CD8-positive, alpha-beta memory T cell (primary cell): ENCODE measurements at regions not wholly inside any gene's neighbourhood (a gene's known extent, or its start where the extent isn't known, plus 50 kb on each side); places are given as distances from the start of the nearest gene placed in this dataset.
A peak's percentile ranks its signal among the peaks of the same experiment; 100 is the strongest.
"Not testable (repeated sequence)": the region's sequence is repeated elsewhere in the genome, so short reads cannot be mapped to it uniquely, and the experiment has no call there.

Experiments used
- CTCF ChIA-PET: fragments of 350-600 bp; sonication (Branson Sonifier 250); formaldehyde crosslinking; loops from one replicate; lab custom pipeline; 2021; ENCODE audit warnings: antibody characterized with exemption; lab: Charles Lee
- POLR2A ChIA-PET: fragments of 350-600 bp; sonication (Branson Sonifier 250); formaldehyde crosslinking; loops from one replicate; lab custom pipeline; 2021; ENCODE audit warnings: antibody characterized with exemption; lab: Charles Lee
- DNase-seq, 5 donors: peaks; one replicate each; pipeline versions ENCODE4 v3.0.0 to v3.0.0-alpha.2; 2020 to 2022; ENCODE audit warnings: mixed read lengths in 1 of 5
- H3K27ac ChIP-seq: one replicate; pipeline ENCODE4 v1.7.0; 2013; ENCODE audit warnings: low read depth, mild to moderate bottlenecking, low read length, moderate library complexity
- H3K27me3 ChIP-seq: 2 replicates; pipeline ENCODE4 v1.7.0; 2013; ENCODE audit warnings: low read length, mild to moderate bottlenecking; ENCODE audit not compliant: insufficient read depth, poor library complexity, severe bottlenecking
- H3K36me3 ChIP-seq: 2 replicates; pipeline ENCODE4 v1.7.0; 2013; ENCODE audit warnings: mild to moderate bottlenecking, low read length, moderate library complexity; ENCODE audit not compliant: insufficient read depth
- H3K4me1 ChIP-seq: 2 replicates; pipeline ENCODE4 v1.7.0; 2013; ENCODE audit warnings: mild to moderate bottlenecking, low read length, moderate library complexity; ENCODE audit not compliant: insufficient read depth
- H3K4me3 ChIP-seq: 2 replicates; pipeline ENCODE4 v1.7.0; 2013; ENCODE audit warnings: mild to moderate bottlenecking, low read length
- H3K9me3 ChIP-seq: 2 replicates; pipeline ENCODE4 v1.7.0; 2013; ENCODE audit warnings: mild to moderate bottlenecking, low read length
- H3K27ac Mint-ChIP-seq, 8 donors: one replicate each; pipeline ENCODE4 v1.8.0; 2020 to 2021; ENCODE audit warnings: mixed read lengths in 8 of 8, mild to moderate bottlenecking in 6 of 8, inconsistent platforms in 3 of 8, moderate library complexity in 3 of 8
- H3K27me3 Mint-ChIP-seq, 2 donors: one replicate each; pipeline ENCODE4 v1.8.0; 2020 to 2021; ENCODE audit warnings: mixed read lengths in 2 of 2, mild to moderate bottlenecking in 1 of 2, moderate library complexity in 1 of 2
- H3K36me3 Mint-ChIP-seq, 3 donors: one replicate each; pipeline ENCODE4 v1.8.0; 2020 to 2021; ENCODE audit warnings: mixed read lengths in 3 of 3, inconsistent platforms in 1 of 3, mild to moderate bottlenecking in 1 of 3
- H3K4me1 Mint-ChIP-seq, 3 donors: one replicate each; pipeline ENCODE4 v1.8.0; 2020 to 2021; ENCODE audit warnings: mixed read lengths in 3 of 3, inconsistent platforms in 1 of 3, mild to moderate bottlenecking in 1 of 3
- H3K4me3 Mint-ChIP-seq, 7 donors: one replicate each; pipeline ENCODE4 v1.8.0; 2020 to 2021; ENCODE audit warnings: mixed read lengths in 7 of 7, mild to moderate bottlenecking in 6 of 7, moderate library complexity in 4 of 7, inconsistent platforms in 2 of 7
- H3K9me3 Mint-ChIP-seq, 5 donors: one replicate each; pipeline ENCODE4 v1.8.0; 2020 to 2022; ENCODE audit warnings: mixed read lengths in 5 of 5, mild to moderate bottlenecking in 3 of 5, moderate library complexity in 2 of 5, inconsistent platforms in 1 of 5

GRCh38 chr14:98223710-98224109 is 1048.3 kb downstream of the BCL11B start:
- H3K27ac ChIP-seq, result peak overlapping the region; percentile 35
- POLR2A ChIA-PET, result interaction anchor here (0.7 kb wide), 1 partner anchor 13 kb away, joined by 5 read pairs; no protein-coding TSS in a partner anchor
- peaks cover 94% of the 10 kb centered on the region for H3K4me1 ChIP-seq
- H3K27me3 ChIP-seq, H3K9me3 ChIP-seq, H3K27me3 Mint-ChIP-seq, H3K4me3 ChIP-seq, H3K36me3 ChIP-seq, H3K36me3 Mint-ChIP-seq, H3K9me3 Mint-ChIP-seq: not testable (repeated sequence)
- peak; percentile 6 to 86 (median 75) for DNase-seq
- peak overlapping the region; percentile 65 to 96 (median 92) for H3K27ac Mint-ChIP-seq
- CTCF ChIA-PET, result interaction anchor here (1.1 kb wide), 1 partner anchor 1042 kb away, joined by 3 read pairs; no protein-coding TSS in a partner anchor
- H3K4me1 Mint-ChIP-seq, result peaks cover 64 to 70% (median 68%) of the 10 kb centered on the region in 3 donors
- peak overlapping the region; percentile 13 to 77 (median 61) for H3K4me3 Mint-ChIP-seq

GRCh38 chr14:98226411-98226810 is 1045.6 kb downstream of the BCL11B start:
- CTCF ChIA-PET, result interaction anchor here (1.3 to 1.7 kb wide), 3 partner anchors 57 to 1048 kb away, joined by 3 to 6 read pairs (median 4); no protein-coding TSS in a partner anchor

GRCh38 chr14:98227000-98227726 is 1044.8 kb downstream of the BCL11B start:
- ChIA-PET CTCF (interaction anchor here (0.7 to 1.7 kb wide), 5 partner anchors 42 to 1048 kb away, joined by 3 to 6 read pairs (median 4); no protein-coding TSS in a partner anchor), POLR2A (interaction anchor here (0.6 to 1.4 kb wide), 2 partner anchors 11 to 38 kb away, joined by 3 to 6 read pairs; no protein-coding TSS in a partner anchor)
- H3K4me3 Mint-ChIP-seq, result peak overlapping the region; percentile 54 to 80 (median 66)
- H3K9me3 Mint-ChIP-seq, result no peaks in the 10 kb centered on the region
- H3K27ac Mint-ChIP-seq, result peak overlapping the region; percentile 65 to 94 (median 89)
- Histone ChIP-seq H3K4me1 (peaks cover 95% of the 10 kb centered on the region), H3K9me3 (no peaks in the 10 kb centered on the region), H3K4me3 (peak overlapping the region; percentile 37), H3K27me3 (no peaks in the 10 kb centered on the region), H3K36me3 (no peaks in the 10 kb centered on the region), H3K27ac (no peak overlapping the region)
- H3K27me3 Mint-ChIP-seq, result no peaks in the 10 kb centered on the region
- H3K36me3 Mint-ChIP-seq, result no peaks in the 10 kb centered on the region
- peaks cover 67 to 93% (median 76%) of the 10 kb centered on the region in 3 donors for H3K4me1 Mint-ChIP-seq
- peak in 2 of 5 donors; percentile 3 to 44 for DNase-seq

More at GRCh38 chr14:98226411-98226810, 1045.6 kb downstream of the BCL11B start:
- Mint-ChIP-seq H3K36me3 (no peaks in the 10 kb centered on the region), H3K4me3 (peak overlapping the region in 2 of 7 donors; percentile 65 to 80), H3K27me3 (no peaks in the 10 kb centered on the region), H3K4me1 (peaks cover 67 to 91% (median 80%) of the 10 kb centered on the region in 3 donors), H3K27ac (peak overlapping the region; percentile 67 to 94 (median 89)), H3K9me3 (no peaks in the 10 kb centered on the region)
- H3K9me3 ChIP-seq, result no peaks in the 10 kb centered on the region
- POLR2A ChIA-PET, result interaction anchor here (0.6 to 1.4 kb wide), 2 partner anchors 11 to 37 kb away, joined by 3 to 6 read pairs; no protein-coding TSS in a partner anchor
- peaks cover 97% of the 10 kb centered on the region for H3K4me1 ChIP-seq
- H3K4me3 ChIP-seq, result peak overlapping the region; percentile 37
- H3K27ac ChIP-seq, result no peak overlapping the region
- H3K27me3 ChIP-seq, result no peaks in the 10 kb centered on the region
- no peaks in the 10 kb centered on the region for H3K36me3 ChIP-seq
- no peak for DNase-seq

DNA sequence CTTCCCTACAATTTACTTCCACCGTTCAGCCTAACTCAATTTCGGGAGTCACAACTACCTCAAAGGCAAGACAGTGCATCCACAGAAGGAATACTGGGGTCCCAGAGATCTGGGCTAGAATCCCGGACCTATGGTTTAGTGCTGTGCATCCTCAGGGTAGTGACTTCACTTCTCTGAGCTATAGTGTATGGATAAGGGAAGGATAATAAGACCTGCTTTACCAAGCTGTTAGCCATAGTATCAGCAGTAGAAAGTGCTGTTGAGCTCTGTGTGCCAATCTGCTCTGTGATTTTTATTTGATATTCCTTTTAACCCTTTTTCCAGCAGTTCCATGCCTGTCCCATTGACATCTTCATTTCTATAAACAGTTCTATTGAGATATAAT is 1044.3 kb downstream of the BCL11B start:
- Mint-ChIP-seq H3K4me3 (peak overlapping the region in 6 of 7 donors; percentile 65 to 80 (median 67)), H3K27me3 (no peaks in the 10 kb centered on the region), H3K36me3 (no peaks in the 10 kb centered on the region), H3K4me1 (peaks cover 63 to 87% (median 70%) of the 10 kb centered on the region in 3 donors), H3K9me3 (no peaks in the 10 kb centered on the region), H3K27ac (peak overlapping the region; percentile 65 to 94 (median 89))
- DNase-seq, result no peak
- ChIA-PET POLR2A (interaction anchor here (1.4 kb wide), 1 partner anchor 39 kb away, joined by 3 read pairs; no protein-coding TSS in a partner anchor), CTCF (interaction anchor here (0.7 to 1.7 kb wide), 5 partner anchors 41 to 1047 kb away, joined by 3 to 6 read pairs (median 4); no protein-coding TSS in a partner anchor)
- no peak overlapping the region for H3K27ac ChIP-seq
- H3K4me3 ChIP-seq, result peak overlapping the region; percentile 37
- H3K27me3 ChIP-seq, result no peaks in the 10 kb centered on the region
- peaks cover 90% of the 10 kb centered on the region for H3K4me1 ChIP-seq
- no peaks in the 10 kb centered on the region for H3K36me3 ChIP-seq
- H3K9me3 ChIP-seq, result no peaks in the 10 kb centered on the region

GRCh38 chr14:98229656-98230366 is 1042.2 kb downstream of the BCL11B start:
- Histone ChIP-seq H3K36me3 (no peaks in the 10 kb centered on the region), H3K4me1 (peaks cover 72% of the 10 kb centered on the region), H3K9me3 (no peaks in the 10 kb centered on the region), H3K27ac (no peak overlapping the region), H3K4me3 (no peak overlapping the region), H3K27me3 (no peaks in the 10 kb centered on the region)
- Mint-ChIP-seq H3K27ac (peak overlapping the region; percentile 3 to 83 (median 76)), H3K4me1 (peaks cover 50 to 80% (median 66%) of the 10 kb centered on the region in 3 donors), H3K4me3 (peak overlapping the region in 4 of 7 donors; percentile 10 to 79 (median 50)), H3K36me3 (no peaks in the 10 kb centered on the region), H3K27me3 (no peaks in the 10 kb centered on the region), H3K9me3 (no peaks in the 10 kb centered on the region)
- POLR2A ChIA-PET, result no interaction called here
- CTCF ChIA-PET, result interaction anchor here (1.1 kb wide), 1 partner anchor 14 kb away, joined by 4 read pairs; no protein-coding TSS in a partner anchor
- peak in 1 of 5 donors; percentile 74 for DNase-seq

DNA sequence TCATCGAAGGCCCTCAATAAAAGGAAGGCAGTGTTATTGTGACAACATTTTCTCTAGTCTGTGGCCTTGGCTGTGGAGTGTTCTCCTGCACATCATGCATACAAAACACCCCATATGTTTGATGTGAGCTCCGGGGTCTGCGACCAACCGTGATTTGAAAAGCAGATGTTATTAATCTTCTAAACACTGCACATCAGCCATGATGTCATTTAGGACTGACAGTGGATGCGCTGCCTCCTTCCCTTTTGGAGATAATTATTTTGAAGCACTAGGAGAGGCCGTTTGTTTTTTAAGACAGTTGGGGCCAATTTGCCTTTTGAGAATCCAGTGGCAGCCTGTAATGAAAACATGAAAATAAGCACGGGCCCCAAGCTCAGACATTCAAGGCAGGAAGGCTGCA is 1041.6 kb downstream of the BCL11B start:
- ChIA-PET CTCF (interaction anchor here (1.1 kb wide), 1 partner anchor 14 kb away, joined by 4 read pairs; no protein-coding TSS in a partner anchor), POLR2A (no interaction called here)
- Mint-ChIP-seq H3K36me3 (no peaks in the 10 kb centered on the region), H3K4me1 (peaks cover 48 to 79% (median 63%) of the 10 kb centered on the region in 3 donors), H3K4me3 (peak overlapping the region in 2 of 7 donors; percentile 4 to 46), H3K27ac (peak overlapping the region in 3 of 8 donors; percentile 13 to 40 (median 31)), H3K27me3 (no peaks in the 10 kb centered on the region), H3K9me3 (no peaks in the 10 kb centered on the region)
- H3K9me3 ChIP-seq, result no peaks in the 10 kb centered on the region
- H3K4me3 ChIP-seq, result no peak overlapping the region
- H3K4me1 ChIP-seq, result peaks cover 70% of the 10 kb centered on the region
- DNase-seq, result no peak
- no peak overlapping the region for H3K27ac ChIP-seq
- no peaks in the 10 kb centered on the region for H3K27me3 ChIP-seq
- H3K36me3 ChIP-seq, result no peaks in the 10 kb centered on the region

- Histone ChIP-seq H3K9me3 (no peaks in the 10 kb centered on the region), H3K36me3 (no peaks in the 10 kb centered on the region), H3K27ac (no peak overlapping the region), H3K4me3 (no peak overlapping the region), H3K4me1 (peaks cover 62% of the 10 kb centered on the region), H3K27me3 (no peaks in the 10 kb centered on the region)
- peaks cover 42 to 73% (median 55%) of the 10 kb centered on the region in 3 donors for H3K4me1 Mint-ChIP-seq
- H3K36me3 Mint-ChIP-seq, result no peaks in the 10 kb centered on the region
- no peaks in the 10 kb centered on the region for H3K27me3 Mint-ChIP-seq
- DNase-seq, result no peak
- ChIA-PET POLR2A (no interaction called here), CTCF (no interaction called here)
- no peak overlapping the region for H3K4me3 Mint-ChIP-seq
- no peaks in the 10 kb centered on the region for H3K9me3 Mint-ChIP-seq
- peak overlapping the region in 2 of 8 donors; percentile 15 to 18 for H3K27ac Mint-ChIP-seq
These were observed 1040.8 kb downstream of the BCL11B start for GRCh38 chr14:98231210-98231609.
